ENCODE measurements at regions not wholly inside any gene's neighbourhood (a gene's known extent, or its start where the extent isn't known, plus 50 kb on each side); places are given as distances from the start of the nearest gene placed in this dataset.
"Not testable (repeated sequence)": the region's sequence is repeated elsewhere in the genome, so short reads cannot be mapped to it uniquely, and the experiment has no call there.

DNA sequence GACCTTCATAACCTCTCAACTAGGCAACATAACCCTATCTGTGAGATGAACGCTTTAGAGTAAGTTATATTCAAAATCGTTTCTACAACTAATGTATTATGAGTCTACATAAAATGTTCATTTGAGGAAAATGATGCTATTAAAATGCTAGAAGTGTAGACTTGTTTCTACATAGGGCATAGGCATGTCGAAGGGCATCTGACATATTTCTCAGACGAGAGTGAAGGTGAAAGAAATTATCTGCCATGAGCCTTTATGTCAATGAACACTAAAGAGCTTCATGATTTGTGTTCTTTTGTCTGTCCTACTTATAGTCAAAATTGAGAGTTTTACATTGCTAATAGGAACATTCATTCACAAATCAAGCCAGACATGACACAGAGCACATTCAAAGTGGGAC, 811.8 kb downstream of the RAB28 start:
- no peak for DNase-seq

DNA sequence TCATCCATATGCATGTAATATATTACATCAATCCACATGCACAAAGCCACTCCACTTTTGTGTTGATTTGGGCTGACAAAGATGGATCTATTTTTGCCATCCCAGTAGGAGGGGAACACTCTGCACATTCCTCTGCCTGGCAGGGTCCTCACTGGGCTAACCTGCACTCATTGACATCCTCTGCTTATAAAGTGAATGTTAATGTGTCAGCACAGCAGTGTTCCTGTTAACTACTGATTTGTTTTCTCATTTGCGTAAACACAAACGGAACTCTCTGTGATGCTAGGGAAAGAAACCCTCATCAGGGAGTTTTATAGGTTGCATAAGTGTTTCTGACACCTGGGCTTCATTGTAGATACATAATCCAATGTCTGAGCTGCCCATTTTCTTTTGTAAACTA, 826.0 kb downstream of the RAB28 start:
- DNase-seq: no peak

DNA sequence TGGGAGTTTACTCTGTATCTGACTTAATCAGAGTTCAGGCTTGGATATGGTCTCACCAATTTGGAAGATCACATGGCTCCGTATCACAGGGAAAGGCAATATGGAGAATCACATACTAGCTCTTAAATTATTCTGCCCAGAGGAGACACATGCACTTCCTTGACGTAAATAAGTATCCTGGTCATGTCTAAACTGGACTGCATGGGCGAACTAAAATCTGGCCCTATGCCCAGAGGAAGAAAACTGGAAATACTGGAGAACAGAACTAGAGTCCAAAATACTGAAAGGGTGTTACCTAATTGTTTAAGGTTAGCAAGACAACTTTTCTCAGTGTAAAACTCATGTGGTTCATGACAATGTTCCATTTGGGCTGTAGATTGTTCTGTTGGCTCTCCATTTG, 832.3 kb downstream of the RAB28 start:
- no peak for DNase-seq

DNA sequence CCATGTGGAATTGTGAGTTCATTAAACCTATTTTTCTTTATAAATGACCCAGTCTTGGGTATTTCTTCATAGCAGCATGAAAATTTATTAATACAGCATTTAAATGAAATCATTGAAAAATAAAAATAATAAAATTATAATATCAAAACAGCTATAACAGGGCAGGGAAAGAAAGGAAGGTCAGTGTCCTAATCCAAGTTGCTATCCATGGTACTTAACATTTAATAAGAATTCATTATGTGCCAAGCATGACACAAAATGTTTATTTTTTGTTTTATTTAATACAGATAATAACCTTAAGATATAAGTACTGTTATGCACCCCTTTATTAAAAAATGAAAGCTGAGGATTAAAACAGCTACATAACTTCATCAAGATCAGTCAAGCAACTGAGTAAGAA, 838.4 kb downstream of the RAB28 start:
- no peak for DNase-seq

DNA sequence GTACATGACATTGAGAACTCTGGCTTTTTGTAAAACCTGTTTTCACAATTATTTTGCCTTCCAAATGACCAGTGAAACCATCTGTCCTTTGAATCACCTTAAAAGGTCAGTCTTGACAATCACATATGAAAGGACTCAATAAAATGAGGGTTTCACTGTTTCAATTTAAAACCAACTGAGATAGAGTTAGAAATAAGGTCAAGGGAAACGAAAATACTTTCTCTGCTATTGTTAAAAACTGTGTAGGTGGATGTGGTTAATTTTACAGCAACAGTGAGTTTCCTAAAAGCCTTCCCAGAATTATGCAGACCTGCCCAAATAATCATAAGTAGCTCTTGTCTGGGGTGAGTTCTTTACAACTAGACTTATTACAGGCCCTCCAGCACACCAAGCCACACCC, 839.9 kb downstream of the RAB28 start:
- DNase-seq: no peak

DNA sequence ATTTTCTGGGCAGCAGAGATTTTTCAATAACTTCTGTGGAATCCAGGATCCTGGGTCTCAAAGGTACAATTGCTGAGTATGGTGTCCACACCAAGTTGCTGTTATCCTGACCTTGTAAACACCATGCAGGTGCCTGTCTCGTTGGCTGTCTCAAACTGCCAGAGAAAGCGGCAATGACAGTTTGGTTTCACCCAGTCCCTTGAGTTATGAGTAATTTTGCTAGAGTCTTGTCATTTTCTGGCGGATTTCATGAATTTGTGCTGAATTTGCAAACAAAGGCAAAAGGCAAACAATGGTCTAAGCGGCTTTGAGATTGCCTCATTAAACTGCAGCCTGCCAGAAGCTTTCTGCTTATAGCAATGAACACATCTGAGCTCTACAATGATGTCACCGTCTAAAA, 847.9 kb downstream of the RAB28 start:
- DNase-seq: no peak

DNA sequence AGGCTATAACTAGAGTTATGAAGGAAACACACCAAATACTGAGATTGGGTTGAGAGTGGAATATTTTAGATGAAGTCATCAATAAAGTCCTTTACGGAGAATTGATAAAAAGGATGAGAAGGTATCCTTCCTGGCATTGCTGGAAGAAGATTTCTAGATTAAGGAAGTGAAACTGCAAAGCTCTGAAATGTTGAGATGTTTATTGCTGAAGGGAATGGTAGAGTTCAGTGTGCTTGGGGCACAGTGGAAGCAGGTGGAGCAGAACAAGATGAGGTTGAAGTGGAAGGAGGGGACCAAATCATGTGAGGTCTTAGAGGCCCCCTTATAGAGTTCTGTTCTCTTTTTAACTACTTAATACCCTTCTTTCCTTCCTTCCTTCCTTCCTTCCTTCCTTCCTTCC, 848.5 kb downstream of the RAB28 start:
- no peak for DNase-seq

DNA sequence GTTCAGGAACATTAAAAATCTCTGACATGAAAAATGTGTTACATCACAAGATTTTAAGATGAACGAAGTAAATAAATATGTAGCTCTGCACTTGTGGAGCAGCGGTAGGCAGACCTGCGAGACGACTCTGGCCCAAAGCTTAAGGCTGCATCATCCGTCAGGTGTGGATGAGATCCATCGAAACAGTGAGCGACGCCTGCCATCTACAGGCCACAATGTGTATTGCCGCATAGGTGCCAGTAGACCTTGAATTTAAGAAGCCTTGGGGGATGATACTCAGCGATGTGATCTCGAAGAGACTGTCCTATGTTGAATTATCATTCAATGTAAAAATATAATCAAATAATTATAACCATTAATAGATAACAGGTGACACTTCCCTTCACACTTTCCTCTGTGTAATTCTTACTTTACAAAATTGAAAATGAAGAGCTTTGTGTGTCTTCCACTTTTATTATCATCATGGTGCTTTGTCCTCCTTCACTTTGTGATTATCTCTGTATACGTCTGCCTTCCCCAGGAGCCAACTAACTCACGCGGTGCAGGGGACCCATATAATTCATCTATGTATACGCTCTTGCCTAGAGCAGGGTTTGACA, 851.0 kb downstream of the RAB28 start:
- DNase-seq: peak; percentile 65

DNA sequence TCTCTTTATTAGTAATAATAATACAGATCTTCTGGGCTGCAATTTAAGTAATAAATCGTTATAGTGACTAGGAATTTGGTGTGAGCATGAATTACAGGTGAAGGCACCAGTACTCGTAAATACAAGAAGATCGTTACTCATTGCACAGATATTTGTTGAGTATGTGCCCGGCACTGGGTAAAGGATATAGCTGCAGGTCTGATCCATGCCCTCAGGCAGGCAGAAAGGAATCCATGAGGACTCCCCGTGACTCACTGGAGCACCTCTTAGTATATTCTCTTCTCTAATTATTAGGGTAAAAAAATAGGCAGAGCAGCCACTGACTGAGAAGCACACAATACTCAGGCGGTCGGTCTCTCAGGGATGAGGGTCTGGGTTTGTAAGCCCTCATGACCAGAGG, 868.3 kb downstream of the RAB28 start:
- no peak for DNase-seq

DNA sequence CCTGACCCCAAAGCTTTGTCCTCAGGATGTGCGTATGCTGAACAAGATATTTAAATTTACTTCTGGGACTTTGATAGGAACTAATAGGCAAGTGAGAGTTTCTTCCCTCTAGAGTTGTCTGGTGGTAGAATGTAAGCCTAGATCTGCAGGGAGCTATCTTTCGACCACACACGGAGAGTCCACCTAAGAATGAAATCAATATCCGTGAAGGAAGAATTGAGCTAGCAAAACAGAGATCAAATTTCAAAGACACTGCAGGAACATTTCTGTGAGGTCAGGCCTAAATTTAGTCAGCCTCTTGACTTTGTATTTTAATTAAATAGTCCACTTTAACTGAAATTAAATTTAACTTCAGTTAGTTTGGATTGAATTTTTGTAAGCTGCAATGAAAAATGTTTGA, 871.3 kb downstream of the RAB28 start:
- DNase-seq: no peak

DNA sequence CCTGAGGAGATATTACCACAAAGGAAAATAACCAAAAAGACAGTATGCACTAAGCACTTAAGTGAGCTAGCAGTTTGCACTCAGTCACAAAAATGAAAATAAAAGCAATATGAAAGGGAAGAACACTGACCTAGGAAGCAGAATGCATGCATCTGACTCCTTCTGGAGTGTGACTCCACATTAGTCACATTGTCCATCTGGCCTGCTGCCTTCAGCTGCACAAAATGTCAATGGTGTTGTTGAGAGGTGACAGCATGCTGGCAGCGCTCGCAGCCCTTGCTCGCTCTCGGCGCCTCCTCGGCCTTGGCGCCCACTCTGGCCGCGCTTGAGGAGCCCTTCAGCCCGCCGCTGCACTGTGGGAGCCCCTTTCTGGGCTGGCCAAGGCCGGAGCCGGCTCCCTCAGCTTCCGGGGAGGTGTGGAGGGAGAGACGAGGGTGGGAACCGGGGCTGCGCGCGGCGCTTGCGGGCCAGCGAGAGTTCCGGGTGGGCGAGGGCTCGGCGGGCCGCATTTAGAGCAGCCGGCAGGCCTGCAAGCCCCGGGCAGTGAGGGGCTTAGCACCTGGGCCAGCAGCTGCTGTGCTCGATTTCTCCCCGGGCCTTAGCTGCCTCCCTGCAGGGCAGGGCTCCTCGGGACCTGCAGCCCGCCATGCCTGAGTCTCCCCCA, 874.8 kb downstream of the RAB28 start:
- not testable (repeated sequence) for DNase-seq

DNA sequence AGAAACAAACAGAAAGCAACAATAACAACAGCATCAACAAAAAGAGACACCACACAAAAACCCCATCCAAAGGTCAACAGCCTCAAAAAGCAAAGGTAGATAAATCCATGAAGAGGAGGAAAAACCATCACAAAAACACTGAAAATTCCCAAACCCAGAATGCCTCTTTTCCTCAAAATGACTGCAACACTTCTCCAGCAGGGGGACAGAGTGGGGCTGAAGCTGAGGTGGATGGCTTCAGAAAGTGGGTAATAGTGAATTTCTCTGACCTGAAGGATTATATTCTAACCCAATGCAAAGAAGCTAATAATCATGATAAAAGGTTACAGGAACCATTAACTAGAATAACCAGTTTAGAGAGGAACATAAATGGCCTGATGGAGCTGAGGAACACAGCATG, 888.2 kb downstream of the RAB28 start:
- DNase-seq: no peak

DNA sequence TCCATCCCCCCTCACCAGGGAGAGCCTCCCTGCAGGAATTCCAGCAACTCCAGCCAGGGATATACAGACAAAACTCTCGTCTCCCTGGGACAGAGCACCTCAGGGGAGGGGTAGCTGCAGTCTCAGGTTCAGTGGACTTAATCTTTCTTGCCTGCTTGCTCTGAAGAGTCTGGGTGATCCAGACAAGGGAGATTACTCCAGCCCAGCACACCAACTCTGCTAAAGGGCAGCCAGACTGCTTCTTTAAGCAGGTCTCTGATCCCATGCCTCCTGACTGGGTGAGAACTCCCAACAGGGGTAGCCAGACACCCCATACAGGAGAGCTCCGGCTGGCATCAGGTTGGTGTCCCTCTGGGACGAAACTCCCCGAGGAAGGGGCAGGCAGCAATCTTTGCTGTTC, 888.7 kb downstream of the RAB28 start:
- DNase-seq: no peak

DNA sequence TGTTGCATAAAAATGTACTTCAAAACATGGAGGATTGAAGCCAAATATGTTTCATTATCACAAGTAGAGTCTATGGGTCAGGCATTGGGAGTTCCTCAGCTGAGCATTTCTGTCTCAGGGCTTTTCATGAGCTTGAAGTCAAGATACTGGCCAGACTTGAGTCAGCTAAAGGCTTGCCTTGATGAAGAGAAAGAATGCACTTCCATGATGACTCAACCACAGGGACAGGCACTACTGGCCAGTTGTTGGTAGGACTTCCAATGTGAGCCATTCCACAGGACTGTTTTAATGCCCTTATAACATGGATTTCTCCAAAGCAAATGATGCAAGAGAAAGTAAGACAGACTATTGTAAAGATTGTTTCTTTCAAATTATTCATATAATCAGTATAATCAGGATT, 895.6 kb downstream of the RAB28 start:
- DNase-seq: no peak

DNA sequence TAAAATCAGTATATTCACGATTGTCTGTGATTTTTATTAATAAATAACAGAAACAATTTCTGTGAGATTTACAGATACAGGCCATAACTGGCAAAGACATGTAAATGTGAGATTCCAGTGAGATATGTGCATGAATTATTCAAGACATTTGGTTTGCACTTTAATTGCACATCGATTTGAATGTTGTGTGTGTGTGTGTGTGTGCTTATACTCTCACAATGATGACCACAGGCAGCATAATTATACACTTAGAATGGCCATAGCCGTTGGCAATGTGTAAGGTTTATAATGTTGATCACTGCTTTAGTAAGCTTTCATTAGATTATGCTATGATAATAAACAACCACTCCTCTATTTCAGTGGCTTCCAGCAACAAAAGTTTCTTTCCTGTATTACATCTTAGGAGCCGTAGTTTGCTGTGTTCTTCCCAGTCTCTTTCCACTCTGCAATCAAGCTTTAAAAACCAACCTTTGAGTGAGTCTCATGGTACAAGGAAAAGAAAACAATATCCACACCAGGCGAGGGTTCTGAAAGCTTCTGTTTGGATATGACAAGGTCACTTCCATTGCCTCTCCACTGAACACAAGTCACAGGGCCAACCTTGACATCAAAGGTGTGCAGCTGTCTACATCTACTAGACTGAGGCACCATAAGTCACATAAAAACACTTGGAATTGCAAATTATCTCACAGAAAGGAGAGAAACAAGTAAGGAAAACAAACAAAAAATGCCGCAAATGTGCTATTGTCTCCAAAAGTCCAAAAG, 897.7 kb downstream of the RAB28 start:
- no peak for DNase-seq

DNA sequence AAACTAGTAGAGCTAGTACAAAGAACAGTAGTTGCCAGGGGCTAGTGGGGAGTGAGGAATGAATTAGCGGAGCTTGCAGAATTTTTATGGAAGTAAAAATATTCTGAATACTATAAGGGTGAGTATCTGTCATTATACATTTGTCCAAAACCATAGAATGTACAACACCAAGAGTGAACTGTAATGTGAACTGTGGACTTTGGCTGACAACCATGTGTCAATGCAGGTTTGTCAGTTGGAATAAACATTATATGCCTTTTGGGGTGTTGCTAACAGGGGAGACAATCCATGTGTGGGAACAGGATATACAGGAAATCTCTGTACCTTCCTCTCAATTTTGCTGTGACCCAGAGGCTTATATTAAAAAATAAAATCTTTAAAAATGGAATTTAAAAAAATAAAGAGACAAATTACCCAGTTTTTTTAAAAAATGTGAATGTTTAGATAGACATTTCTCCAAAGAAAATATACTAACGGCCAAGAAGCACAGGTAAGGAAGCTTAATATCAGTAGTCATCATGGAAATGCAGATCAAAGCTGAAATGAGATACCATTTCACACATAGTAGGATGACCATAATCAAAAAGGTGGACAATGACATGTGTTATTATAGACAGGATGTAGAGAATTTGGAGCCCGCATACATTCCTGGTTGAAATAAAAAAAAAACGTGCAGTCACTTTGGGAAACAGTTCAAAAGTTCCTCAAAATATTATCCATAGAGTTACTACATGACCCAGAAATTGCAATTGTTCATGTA, 899.8 kb downstream of the RAB28 start:
- no peak for DNase-seq

DNA sequence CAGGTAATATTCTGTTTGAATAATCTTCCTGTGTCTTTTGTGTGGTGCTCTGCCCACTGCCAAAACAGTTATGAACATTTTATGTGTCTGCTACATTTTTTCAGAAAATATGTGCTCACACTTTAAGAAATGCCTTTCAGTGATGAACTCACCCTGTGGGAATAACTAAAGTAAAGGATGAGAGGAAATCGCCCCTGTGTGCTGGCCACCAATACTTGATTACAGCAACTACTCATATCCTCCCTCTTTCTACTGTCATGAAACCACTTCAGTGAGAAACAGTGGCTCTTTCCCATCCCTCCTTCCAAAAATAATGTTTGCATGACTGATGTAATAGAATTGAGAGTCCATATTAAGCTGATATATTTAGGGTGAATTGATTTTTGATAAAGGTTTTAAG, 900.9 kb downstream of the RAB28 start:
- no peak for DNase-seq

DNA sequence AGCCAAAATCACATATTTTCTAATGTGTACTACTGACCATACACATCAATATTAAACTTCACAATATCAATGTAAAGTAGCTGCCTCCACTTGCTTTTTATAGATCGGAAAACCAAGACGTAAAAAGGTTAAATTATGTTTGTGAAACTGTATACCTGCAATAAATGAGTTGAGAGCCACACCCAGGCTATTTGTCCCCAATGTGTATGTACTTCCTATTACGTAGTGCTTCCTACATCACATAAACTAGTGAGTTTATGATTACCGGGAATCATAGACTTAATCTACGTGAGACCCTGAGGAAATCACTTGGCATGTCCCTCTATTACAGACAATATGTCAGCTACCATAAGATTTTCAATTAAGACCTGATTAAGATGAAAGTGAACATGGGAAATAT, 903.4 kb downstream of the RAB28 start:
- peak; percentile 48 for DNase-seq

DNA sequence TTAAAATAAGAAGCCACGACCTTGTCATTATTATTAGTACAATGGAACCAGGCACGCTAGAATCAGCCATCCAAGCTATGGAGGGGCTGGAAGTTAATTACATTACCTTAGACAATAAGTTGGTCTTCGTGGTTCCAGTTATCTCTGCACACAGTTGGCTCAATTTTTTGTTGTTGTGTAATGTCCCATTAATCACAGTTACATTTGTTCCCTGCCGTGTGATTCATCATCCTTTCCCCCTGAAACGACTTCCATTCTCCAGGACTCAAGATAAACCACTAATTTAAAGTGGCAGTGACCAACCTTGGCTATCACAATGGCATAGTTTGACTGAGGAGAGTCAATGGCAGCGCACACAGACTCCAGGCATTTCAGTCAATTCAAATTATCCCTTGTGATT, 905.0 kb downstream of the RAB28 start:
- DNase-seq: no peak

DNA sequence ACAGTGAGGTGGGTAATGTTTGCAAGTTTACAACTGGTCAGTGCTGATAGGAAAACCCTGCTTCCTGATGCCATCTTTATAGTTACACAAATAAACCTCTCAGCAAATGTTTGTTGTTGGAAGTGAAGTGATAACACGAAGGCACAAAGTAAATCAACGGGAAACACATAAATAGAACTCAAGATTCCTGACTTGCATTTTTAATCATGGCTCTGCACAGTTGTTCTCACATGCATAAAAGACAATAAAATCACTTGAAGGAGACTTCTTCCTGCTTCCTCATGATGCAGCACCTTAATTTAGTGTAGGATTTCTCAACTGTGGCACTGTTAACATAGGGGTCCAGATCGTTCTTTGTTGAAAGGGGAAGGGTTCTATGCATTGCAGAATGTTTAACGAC, 907.7 kb downstream of the RAB28 start:
- DNase-seq: no peak

DNA sequence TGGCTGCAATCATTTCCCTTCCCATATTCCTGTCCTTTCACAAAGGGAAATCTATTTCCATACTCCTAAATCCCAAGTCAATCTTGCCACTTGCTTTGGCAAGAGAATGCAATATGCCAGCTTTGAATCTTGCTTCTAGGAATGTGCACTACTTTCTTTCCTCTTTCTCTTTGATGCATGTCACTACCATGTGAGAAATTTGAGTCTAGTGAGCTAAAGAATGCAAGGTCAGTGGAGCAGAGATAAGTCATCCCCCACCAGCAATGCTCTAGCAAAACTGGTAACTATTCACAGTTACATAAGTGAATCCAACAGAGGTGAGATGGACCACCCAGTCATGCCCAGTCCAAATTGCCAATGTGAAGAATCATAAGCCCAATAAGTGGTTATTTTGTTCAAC, 910.4 kb downstream of the RAB28 start:
- DNase-seq: no peak

DNA sequence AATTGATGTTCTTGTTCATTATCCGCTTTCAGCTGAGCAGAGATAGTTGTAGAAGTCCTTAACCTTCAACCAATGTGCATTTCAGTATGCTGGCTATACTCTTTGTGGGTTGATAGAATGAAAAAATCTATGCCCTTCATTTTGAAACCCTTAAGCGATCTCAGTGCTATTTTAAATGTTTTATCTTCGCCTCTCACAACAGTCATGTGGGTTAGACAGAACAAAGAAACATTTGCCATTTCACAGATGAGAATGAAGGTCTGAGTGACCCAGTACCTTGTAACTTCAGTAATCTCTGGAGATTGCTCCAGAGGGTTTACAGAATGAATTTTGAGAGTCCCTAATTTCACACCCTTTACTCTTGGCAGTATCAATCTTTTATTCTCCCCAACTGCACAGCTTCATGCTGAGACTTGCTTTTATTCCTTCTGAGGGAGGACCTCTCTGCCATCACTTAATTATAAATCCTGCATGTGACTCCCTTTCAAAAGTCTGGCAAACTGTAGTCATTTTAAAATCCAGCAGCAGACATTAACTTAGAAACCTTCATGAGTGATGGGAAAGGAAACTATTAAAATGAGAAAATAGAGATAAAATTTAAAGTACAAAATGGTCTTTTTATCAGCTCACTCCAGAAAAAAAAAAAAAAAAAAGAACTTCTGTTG, 921.5 kb downstream of the RAB28 start:
- no peak for DNase-seq

DNA sequence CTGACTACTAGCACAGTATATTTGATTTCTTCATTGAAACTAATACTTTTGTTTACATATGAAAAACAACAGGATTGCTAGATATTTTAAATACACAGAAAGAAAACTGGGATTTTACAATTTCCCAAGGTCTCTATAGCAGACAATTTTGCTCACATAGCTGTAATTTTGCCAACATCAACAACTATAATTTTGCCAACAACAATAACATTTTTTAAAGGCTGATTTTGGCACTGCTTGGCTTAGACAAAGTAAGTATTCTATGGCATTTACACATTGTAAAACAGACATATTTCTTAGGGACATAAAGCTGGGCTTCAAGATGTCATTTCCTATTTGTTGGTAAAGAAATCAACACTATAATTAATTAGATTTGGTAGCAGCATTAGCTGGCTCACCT, 922.1 kb downstream of the RAB28 start:
- DNase-seq: no peak
